Coronary artery (tissue), 2 donors: ENCODE measurements at regions not wholly inside any gene's neighbourhood (a gene's known extent, or its start where the extent isn't known, plus 50 kb on each side); places are given as distances from the start of the nearest gene placed in this dataset.

Experiments
- DNase-seq: peaks from one replicate; pipeline ENCODE4 v3.0.0-alpha.2; 2017; ENCODE audit warnings: low spot score
- H3K27ac ChIP-seq, 2 donors: fragments of 200-600 bp; sonication (generic); one replicate each; pipeline ENCODE4 v1.5.1; 2016 to 2019
- H3K4me3 ChIP-seq: fragments of 200-600 bp; sonication (generic); 2 replicates; pipeline ENCODE4 v1.5.1; 2016; ENCODE audit warnings: mild to moderate bottlenecking, moderate library complexity
- CTCF ChIP-seq: fragments of 200-600 bp; sonication (generic); IDR thresholded peaks from one replicate; pipeline ENCODE4 v1.5.1; 2019; ENCODE audit warnings: antibody characterized with exemption

- DNase-seq: no peak
- Histone ChIP-seq H3K27ac (no peak overlapping the region), H3K4me3 (no peak overlapping the region)
- TF ChIP-seq CTCF: no peak
Measured at GRCh38 chr11:91717169-91717568, 507.4 kb upstream of the FAT3 start.

GRCh38 chr11:91707652-91708482 is 516.8 kb upstream of the FAT3 start:
- no peak for DNase-seq
- no peak for TF ChIP-seq CTCF
- Histone ChIP-seq H3K4me3 (no peak overlapping the region), H3K27ac (no peak overlapping the region)

- DNase-seq: no peak
- no peak overlapping the region for H3K4me3 ChIP-seq
- H3K27ac ChIP-seq: no peak overlapping the region
- no peak for TF ChIP-seq CTCF
Measured at GRCh38 chr11:91703042-91703441, 521.6 kb upstream of the FAT3 start.

- H3K4me3 ChIP-seq: no peak overlapping the region
- no peak overlapping the region for H3K27ac ChIP-seq
- no peak for TF ChIP-seq CTCF
- DNase-seq: no peak
Measured at GRCh38 chr11:91700854-91701253, 523.8 kb upstream of the FAT3 start.

GRCh38 chr11:91698845-91699244 is 525.8 kb upstream of the FAT3 start:
- no peak for TF ChIP-seq CTCF
- DNase-seq: no peak
- no peak overlapping the region for H3K27ac ChIP-seq
- no peak overlapping the region for H3K4me3 ChIP-seq

GRCh38 chr11:91694331-91694730 is 530.3 kb upstream of the FAT3 start:
- DNase-seq: no peak
- H3K4me3 ChIP-seq: no peak overlapping the region
- no peak overlapping the region for H3K27ac ChIP-seq
- no peak for TF ChIP-seq CTCF

- Histone ChIP-seq H3K27ac (no peak overlapping the region), H3K4me3 (no peak overlapping the region)
- no peak for TF ChIP-seq CTCF
- no peak for DNase-seq
Measured at GRCh38 chr11:91691872-91692271, 532.7 kb upstream of the FAT3 start.
